HG02678 (cell line): ENCODE measurements at regions not wholly inside any gene's neighbourhood (a gene's known extent, or its start where the extent isn't known, plus 50 kb on each side); places are given as distances from the start of the nearest gene placed in this dataset.

Source experiments
- ATAC-seq: cut with Tn5 transposase; IDR thresholded peaks from one replicate; pipeline ENCODE4 v1.9.1; 2021; ENCODE audit warnings: mild to moderate bottlenecking, moderate library complexity; ENCODE audit not compliant: unreplicated experiment

DNA sequence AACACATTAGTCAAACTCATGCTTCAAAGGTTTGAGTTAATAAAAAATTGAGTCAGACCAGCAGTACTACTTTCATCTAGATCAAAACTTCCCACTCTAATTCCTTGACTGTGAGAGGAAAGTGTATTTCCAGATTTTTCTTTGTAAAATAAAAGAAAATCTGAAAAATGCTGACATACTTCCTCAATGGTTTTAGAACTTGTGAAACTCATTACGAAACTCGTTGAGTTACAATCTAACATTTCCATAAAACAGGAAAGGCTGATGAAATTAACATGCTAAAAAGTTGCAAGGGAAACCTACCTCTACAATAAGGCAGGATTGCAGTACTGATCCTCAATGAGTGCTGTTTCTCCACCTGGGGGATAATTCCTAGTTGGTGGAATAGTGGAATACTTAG, 217.8 kb upstream of the HCCS start:
- ATAC-seq: no peak

DNA sequence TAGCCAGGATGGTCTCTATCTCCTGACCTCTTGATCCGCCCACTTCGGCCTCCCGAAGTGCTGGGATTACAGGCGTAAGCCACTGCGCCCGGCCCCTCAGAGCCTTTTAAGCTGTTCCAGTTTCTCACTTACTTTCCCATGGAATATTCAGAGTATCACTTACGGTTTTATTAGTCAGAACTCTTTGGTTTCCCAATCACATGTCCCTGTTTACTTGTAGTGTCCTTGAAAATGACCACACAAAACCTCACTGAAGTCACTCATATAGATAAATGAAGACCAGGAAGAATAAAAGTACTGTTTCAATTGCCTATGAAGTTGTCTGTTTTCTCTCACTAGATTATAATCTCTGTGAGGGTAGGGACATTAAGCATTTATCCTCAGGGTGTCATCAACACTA, 217.2 kb upstream of the HCCS start:
- ATAC-seq: no peak

DNA sequence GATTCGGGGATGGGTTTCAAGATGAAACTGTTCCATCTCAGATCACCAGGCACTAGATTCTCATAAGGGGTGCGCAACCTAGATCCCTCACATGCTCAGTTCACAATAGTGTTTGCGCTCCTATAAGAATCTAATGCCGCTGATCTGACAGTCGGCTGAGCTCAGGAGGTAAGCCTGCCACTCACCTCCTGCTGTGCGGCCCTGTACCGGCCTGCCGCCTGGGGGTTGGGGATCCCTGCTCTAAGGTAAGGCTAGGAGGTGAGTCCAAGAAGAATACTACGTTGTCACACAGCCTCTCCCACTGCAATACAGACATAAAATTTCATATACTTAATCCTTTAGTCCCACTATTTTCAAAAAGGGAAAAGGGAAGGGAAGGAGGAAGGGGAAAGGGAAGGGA, 213.4 kb upstream of the HCCS start:
- ATAC-seq: no peak

DNA sequence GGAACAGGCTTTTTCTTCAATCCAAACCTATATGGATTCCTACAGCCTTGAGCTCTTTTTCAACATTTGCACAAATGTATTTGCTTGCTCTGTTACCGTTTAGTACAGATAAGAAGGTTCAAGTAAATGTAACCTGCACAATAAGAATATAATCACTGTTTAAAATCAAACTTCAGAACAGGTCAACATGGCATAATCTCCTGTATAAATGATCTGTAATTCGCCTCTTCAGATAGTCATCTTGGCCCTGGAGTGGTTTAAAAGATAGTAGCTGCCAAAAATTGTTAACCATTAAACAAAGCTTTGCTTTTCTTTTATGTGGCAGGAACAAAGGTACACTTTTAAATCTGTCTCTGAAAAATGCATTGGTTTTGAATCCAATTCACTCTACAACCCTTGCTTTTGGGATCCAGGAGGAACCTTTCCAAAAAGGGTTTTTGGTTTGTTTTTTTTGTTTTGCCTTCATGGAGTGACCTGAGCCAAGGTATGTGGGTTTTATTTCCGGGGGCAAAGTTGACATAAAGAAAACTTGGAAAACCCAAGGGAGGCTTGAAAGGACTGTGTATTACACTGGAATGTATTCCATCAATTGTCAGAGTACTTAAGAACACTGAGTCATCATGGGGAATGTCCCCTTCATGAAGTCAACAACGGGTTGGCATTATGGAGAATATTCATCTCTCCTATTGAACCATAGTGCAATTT, 210.4 kb upstream of the HCCS start:
- no peak for ATAC-seq

DNA sequence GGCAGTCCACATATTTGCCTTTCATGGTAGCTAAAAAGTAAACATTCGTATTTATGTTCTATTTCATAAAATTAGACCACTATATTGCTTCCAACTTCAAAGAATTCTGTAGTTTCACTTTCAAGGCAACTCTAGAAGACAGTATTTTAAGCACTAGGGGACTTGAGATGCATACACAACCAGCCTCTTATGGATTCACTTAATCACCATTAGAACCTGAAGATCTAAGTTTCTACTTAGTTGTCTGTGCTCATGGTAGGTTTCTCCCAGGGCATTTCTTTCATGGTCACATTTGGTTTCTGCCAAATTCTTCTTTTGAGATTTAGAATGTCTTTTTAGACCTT, 209.9 kb upstream of the HCCS start:
- no peak for ATAC-seq

DNA sequence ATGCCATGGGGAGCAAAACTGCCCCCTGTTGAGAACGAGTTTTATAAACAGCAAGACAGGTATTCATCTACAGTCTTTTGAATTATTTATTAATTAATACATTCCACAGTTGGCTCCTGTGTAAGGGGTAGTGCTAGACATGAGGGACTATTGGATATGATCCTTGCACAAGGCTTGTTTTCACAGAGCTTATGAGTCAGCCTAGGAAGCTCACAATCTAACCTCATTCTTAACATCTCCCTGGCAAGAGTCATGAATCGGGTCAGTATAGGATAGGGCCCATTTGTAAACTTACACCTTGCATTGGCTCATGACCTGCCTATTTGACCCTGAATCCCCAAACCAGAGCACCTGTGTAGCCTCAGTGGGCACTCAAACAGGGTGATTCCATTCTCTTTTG, 209.1 kb upstream of the HCCS start:
- no peak for ATAC-seq

DNA sequence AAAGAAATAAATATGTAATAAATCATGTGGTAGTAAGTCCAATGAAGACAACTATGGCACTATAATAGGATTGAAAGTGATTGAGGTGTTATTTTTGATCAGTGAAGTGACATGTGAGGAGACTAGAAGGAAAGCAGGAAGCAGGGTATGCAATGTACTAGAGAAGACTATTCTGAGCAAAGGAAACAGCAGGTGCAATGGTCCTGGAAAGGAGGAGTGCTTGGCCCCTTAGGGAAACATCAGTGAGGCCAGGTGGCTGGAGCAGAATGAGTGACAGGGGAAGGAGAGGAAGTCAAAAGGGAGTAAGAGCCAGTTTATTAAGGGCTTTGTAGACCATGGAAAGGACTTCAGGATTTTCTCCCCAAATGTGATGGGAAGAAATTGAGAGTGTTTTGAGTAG, 207.6 kb upstream of the HCCS start:
- ATAC-seq: no peak

DNA sequence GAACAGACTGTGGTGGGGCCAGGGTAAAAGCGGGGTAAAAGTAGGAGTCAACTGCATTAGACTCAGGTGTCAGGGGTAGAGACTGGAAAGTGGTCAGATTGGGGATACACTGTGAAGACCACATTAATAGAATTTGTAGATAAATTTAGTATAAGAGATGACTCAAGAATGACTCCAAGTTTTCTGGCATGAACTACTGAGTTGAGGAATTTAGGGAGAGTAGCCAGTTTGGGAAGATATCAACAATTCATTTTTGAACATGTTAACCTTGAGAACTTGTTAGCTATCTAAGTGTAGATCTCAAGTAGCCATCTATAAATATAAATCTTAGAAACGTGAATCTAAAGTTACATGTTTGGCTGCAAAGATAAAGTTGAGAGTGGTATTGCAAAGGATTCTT, 206.9 kb upstream of the HCCS start:
- ATAC-seq: no peak

DNA sequence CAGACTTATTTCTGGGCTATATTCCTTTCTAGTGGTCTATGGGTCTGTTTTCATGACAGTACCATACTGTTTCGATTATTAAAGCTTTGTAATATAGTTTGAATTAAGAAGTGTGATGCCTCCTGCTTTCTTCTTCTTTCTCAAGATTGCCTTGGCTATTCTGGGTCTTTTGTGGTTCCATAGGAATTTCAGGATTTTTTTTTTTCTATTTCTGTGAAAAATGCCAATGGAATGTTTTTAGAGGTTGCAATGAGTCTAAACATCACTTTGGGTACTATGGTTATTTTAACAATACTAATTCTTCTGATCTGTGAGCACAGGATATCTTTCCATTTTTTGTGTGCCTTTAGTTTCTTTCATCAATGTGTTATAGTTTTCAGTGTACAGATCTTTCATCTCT, 204.3 kb upstream of the HCCS start:
- ATAC-seq: no peak

DNA sequence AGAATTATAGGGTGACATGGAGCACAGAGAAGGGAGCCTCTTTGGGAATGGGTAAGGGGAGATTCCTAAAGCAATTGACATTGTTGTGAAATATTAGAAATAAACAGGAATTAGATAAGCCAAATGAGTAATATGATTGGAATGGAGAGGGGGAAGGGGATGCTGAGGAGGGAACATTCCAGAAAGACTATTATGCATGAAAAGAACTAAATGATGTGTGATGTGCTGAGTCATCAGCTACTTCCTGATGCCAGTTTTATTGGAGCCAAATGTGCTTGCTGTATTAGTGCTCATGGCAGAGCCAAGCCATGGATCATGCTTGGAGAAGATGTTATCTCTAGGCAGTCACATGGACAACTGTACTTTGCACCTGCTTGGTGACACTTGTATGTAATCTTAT, 189.0 kb upstream of the HCCS start:
- ATAC-seq: no peak

DNA sequence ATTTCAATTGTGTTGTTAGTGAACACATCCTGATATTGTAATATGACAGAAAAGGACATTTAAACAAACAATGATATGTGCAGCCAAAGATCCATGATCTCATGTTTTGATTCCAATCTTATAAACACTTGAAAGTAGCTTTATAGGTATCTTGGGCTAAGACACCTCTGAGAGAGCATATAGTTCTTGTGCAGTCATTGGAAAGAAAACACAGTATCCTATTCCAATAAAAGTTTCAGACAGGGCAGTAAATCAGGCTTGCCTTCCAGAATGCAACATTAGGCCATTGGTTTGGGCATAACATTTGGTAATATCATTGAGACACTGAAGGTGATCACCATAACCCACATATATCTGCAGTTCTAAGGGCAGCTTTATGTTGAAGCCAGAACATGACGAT, 188.3 kb upstream of the HCCS start:
- no peak for ATAC-seq

DNA sequence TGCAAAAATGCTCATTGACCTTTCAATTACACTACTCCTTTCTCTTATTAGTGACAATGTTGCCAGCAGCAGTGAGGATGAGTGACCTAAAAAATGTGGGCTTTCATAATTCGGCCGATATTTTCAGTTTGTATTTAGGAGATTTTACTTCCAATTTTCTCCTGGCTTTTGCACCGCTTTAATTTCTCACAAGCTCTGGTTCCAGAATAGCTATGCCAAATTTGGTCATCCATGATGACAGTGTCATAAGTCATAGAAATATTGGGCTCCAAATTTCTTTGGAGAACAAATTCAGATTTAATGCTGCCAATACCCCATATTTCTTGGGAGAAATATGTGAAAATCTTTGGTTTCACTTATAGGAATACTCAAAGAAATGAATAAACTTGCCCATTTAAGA, 187.7 kb upstream of the HCCS start:
- no peak for ATAC-seq

DNA sequence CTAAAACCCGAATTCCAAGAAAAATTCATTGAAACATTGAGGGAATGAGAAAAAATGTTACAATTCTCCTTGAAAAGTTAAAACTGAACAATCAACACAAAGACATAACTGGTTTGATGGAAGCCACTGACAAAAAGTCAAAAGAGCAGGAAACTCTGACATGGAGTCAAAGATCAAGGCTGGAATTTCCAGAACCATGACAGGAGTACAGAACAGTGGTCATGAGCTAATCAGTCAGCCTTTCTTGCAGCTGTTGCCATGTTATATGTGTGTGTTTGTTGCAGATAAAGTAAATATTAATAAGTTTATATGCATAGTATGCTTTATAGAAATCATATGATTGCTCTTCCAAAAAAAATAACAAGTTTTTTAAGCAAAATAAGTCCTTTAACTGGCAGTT, 184.7 kb upstream of the HCCS start:
- no peak for ATAC-seq

DNA sequence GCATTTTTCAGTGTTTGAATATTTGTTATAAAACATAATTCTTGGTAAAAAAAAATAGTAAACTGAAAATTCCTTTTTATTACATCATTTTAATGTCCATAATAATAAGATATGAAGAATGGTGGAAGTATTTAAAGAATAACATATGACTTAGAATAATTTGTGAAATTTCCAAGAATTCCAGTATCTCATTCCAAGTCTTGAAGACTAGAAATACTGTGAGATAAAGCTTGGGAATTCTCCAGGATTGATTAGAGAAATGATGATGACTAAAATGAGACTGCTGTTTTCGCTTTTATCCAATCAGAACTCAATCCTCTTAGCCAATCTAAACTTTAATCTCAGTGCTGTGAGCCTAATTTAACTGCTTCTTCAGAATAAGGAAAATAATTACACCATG, 184.2 kb upstream of the HCCS start:
- ATAC-seq: no peak

DNA sequence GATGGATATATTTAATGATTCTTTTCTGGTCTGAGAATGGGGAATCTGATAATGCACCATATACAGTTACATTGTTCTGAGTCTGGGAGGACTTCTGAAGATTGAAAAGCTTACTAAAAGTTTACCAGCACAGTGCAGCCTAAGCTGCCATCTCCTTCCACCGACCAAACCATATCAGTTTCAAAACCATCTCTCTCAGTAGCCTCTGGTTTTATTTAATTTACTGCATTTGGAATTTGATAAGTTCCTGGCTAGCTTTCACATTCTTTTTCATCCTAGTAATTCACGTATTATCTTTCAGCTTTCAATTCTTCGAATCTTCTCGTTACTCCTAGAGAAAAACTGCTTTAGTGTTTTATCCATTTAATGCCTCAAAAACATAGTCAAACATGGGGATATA, 181.4 kb upstream of the HCCS start:
- no peak for ATAC-seq

DNA sequence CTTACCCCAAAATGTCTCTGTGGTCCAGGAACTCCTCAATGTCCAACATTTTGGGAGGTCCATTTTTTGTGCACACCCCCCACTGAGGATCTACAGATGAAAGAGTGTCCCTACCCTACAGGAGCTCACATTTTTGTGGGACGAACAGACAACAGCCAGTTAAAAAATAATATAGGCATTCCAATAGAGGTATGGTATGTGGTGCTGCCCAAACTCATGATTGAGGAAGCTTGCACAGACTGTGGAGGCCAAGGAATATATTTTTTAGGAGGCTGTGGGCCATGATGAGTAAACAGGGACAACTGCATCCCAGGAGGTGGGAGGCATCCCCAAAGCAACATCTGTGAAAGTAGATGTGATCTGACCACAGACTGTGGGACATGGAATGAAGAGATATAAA, 181.0 kb upstream of the HCCS start:
- no peak for ATAC-seq

DNA sequence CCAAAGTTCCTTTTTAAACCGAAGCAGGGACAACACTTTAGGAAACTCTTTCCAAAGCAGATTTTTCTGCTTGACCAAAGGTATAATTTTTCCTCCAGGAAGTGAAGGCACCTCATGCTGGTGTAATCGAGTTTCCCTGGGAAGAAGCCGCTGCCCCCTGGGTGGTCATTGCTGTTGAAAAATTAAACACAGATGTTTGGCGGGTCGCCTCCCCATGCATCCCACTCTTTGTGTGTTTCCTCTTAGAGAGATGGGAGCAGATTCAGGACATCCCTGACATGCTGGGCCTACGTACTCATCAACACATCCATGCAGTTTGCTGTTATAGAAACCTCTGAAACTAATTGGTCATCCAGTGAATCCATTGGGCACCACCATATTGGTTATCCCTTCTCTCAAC, 179.2 kb upstream of the HCCS start:
- no peak for ATAC-seq

DNA sequence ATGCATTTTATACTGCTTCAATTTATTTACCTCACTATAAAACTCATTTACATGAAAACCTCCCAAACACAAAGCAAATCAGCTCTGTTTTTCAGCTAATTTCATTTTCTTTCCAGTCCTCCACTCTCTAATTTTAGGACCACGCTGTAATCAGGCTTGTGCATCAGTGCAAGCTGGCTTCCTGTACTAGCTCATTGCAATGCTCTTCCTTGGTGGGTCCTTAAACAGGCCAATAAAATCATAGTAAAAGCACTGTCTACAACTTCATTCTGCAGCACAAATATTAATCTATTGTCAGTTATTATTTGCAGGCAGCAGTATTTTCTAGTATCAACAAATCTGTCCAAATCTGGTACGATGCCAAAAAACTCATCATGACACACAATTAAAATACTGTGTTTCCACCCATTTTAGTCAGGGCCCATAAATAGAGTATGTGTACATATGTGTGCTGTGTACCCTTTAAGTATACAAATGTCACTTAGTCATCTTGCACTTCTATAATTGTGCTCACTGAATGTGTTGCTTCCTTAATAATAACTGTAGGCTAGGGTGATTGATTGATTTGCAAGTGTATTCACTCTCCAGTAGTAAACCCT, 178.2 kb upstream of the HCCS start:
- no peak for ATAC-seq

DNA sequence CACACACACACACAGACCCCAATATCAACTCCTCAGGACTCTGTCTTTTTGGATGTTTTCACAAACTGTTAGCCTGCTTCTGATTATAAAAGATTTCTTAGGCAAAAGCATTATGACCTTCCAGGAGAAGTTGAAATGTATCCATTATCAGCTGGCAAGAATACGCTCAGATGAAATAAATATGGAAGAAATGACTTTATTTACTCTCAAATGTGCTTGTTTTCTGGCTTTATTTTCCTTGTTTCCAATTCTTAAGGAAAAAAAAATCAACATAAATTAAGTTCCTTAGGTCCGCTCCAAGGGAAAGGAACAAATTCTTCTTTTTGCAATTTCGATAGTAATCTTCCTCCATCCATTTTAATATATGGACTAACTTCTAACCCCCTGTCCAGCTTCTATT, 175.6 kb upstream of the HCCS start:
- no peak for ATAC-seq

DNA sequence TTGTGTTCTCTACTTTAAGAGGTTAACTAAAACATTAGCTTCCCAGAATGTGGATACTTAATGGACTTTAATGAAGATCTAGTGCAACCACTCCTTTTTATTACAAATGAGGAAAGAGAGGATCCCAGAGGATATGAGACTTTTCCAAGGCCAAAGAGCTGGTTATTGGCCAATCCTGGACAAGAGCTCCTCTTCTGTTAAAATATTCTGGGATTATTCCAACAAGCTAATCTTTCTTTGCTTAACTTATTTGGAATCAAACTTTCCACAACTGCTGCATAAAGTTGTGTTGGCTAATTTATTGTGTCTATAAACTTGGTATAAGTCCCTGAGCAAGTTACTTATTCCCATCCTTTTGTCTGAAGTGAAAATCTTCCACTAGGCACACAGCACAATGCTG, 174.2 kb upstream of the HCCS start:
- ATAC-seq: no peak

DNA sequence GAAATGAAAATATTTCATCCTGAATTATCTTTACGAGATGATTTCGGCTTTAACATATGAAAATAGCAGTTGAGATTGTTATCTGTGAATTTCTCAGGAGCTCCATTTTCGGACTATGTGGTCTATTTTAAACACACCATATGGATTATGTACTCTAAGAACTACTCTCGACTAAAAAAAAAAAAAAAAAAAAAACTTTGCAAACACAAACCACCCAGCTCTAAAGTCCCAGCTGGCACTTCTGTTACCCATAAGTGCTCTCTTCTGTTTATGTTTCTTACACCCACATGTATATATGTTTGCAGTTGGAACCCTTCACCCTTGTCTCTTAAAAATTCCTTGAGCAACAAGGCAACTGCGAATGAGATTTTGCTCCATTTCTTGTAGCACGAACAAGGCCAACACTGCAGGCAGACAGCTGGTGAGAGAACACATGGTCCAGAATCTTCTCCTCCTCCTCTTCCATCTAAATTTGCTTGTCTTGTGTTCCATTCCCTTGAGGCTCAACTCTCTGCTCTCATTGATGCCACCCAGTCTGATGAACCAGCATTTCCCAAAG, 172.7 kb upstream of the HCCS start:
- no peak for ATAC-seq

DNA sequence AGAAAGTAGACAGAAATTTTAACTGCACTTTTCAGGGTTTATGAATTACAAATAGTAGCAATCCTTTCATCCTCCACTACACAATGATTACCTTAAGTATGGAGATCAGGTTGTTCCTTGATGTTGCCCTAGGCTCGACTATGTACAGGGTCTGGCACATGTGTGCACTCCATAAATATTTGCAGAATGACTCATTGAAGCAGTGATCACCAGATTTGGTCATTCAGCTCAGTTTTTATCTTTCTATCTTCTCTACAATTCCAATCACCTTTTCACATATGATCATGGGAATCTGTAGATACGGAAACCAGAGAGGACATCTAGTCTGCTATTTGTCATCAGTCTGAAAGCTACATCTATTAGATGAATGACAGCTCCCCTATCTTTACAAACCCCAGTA, 171.7 kb upstream of the HCCS start:
- no peak for ATAC-seq
